ENCODE measurements at regions not wholly inside any gene's neighbourhood (a gene's known extent, or its start where the extent isn't known, plus 50 kb on each side); places are given as distances from the start of the nearest gene placed in this dataset.
A peak's percentile ranks its signal among the peaks of the same experiment; 100 is the strongest.

DNA sequence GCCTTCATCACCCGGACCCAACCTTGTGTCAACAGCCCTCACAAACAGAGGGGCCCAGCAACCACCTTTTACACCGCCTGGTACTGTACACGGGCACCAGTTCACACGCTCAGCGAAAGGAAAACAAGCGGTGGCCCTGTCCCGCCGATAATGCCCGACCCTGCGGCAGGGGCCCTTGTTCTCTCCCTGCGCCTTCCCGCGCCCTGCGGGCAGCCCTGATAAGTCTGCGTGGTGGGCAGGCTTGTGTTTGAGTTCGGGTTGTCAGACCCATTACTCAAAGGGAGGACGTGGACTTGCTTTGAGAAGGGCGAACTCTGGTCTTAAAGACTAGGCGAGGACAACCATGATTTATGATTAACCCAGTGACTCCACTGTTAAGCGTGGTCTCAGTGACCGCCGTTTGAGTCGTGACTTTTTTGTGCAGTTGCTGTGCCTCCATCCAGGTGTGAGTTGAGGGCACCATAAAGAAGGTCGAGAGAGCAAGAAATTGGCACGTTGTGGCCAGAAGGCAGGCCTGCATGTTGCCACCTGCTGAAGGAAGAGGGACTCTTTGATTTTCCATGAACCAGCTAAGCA, 167.4 kb upstream of the GATA6 start:
- TF ChIP-seq DR1 (CRISPR knock-in tag; IDR thresholded peaks at IDR 0.05) (no peak), SMC3 (IDR thresholded peaks at IDR 0.05; ENCODE audit: low read length) (no peak), MLX (CRISPR knock-in tag; IDR thresholded peaks at IDR 0.05) (no peak), ZNF552 (CRISPR knock-in tag; IDR thresholded peaks at IDR 0.05; ENCODE audit: borderline replicate concordance) (no peak), MTA3 (CRISPR knock-in tag; IDR thresholded peaks at IDR 0.05) (no peak), SUZ12 (IDR thresholded peaks at IDR 0.05; ENCODE audit: low read depth, low read length) (no peak), ZNF121 (CRISPR knock-in tag; IDR thresholded peaks at IDR 0.05) (no peak), EP300 (IDR thresholded peaks at IDR 0.05; ENCODE audit: low read depth in 2 of 2, low read length in 2 of 2) (no peak; a peak in 1 of 4 replicates), EP300 (CRISPR knock-in tag; IDR thresholded peaks at IDR 0.05; ENCODE audit: borderline replicate concordance) (no peak), ZFX (CRISPR knock-in tag; IDR thresholded peaks at IDR 0.05; ENCODE audit: low read depth) (peak; percentile 79), MYC (CRISPR knock-in tag; IDR thresholded peaks at IDR 0.05; ENCODE audit: borderline replicate concordance) (peak; percentile 59; the same call in 1 of the 2 replicates), JUN (CRISPR knock-in tag; IDR thresholded peaks at IDR 0.05) (peak; percentile 69)
